Activated naive CD8-positive, alpha-beta T cell treated with anti-CD3 and anti-CD28 coated beads for 36 hours (primary cell): ENCODE measurements at regions not wholly inside any gene's neighbourhood (a gene's known extent, or its start where the extent isn't known, plus 50 kb on each side); places are given as distances from the start of the nearest gene placed in this dataset.

Source experiments
- DNase-seq: peaks from one replicate; pipeline ENCODE4 v3.0.0; 2021
- H3K27ac Mint-ChIP-seq: one replicate; pipeline ENCODE4 v1.8.0; 2022; ENCODE audit warnings: mild to moderate bottlenecking, moderate library complexity, mixed read lengths
- H3K27me3 Mint-ChIP-seq: one replicate; pipeline ENCODE4 v1.8.0; 2022; ENCODE audit warnings: mild to moderate bottlenecking, mixed read lengths
- H3K36me3 Mint-ChIP-seq: one replicate; pipeline ENCODE4 v1.8.0; 2021; ENCODE audit warnings: mild to moderate bottlenecking, mixed read lengths
- H3K4me1 Mint-ChIP-seq: one replicate; pipeline ENCODE4 v1.8.0; 2021; ENCODE audit warnings: mixed read lengths
- H3K4me3 Mint-ChIP-seq: one replicate; pipeline ENCODE4 v1.8.0; 2022; ENCODE audit warnings: mild to moderate bottlenecking, moderate library complexity, mixed read lengths
- H3K9me3 Mint-ChIP-seq: one replicate; pipeline ENCODE4 v1.8.0; 2022; ENCODE audit warnings: mixed read lengths

DNA sequence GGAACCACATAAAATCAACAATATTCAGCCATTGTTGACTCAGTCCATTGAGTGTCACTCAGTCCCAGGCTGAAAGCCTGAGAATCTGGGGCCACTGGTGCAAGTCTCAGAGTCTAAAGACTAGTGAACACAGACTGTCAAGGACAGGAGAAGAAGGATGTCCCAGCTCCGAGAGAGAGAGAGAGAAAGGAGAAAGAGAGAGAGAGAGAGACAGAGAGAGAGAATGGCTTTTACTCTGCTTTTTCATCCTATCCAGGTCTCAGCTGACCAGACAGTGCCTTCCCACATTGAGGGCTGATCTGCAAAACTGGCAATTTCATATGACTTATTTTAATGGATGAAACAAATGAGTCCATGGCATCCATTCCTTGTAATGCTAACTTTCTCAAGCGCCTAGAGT lies 984.1 kb downstream of the UQCRFS1 start:
- Mint-ChIP-seq H3K4me1 (no peaks in the 10 kb centered on the region), H3K36me3 (no peaks in the 10 kb centered on the region), H3K27ac (no peak overlapping the region), H3K9me3 (peaks cover 1% of the 10 kb centered on the region), H3K4me3 (no peak overlapping the region), H3K27me3 (no peaks in the 10 kb centered on the region)
- no peak for DNase-seq

DNA sequence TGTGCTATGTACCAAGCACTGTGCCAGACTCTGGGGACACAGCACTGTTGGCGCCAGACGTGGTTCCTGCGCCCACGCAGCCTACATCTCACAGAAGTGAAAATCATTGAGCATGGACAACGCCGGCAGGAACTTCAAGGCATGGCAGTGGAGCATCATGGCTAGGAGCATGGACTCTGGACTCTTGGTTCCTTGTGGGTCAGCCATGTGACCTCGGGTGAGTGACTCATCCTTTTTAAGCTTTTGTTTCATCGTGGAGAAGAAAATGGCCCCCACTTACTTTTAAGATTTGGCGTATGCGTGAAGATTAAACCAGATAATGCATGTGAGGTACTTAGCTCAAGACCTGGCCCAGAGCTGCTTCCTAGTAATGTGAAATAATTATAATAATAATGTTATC lies 988.5 kb downstream of the UQCRFS1 start:
- no peaks in the 10 kb centered on the region for H3K36me3 Mint-ChIP-seq
- no peak overlapping the region for H3K4me3 Mint-ChIP-seq
- peaks cover 1% of the 10 kb centered on the region for H3K9me3 Mint-ChIP-seq
- H3K27ac Mint-ChIP-seq = no peak overlapping the region
- H3K27me3 Mint-ChIP-seq = no peaks in the 10 kb centered on the region
- no peaks in the 10 kb centered on the region for H3K4me1 Mint-ChIP-seq
- no peak for DNase-seq

DNA sequence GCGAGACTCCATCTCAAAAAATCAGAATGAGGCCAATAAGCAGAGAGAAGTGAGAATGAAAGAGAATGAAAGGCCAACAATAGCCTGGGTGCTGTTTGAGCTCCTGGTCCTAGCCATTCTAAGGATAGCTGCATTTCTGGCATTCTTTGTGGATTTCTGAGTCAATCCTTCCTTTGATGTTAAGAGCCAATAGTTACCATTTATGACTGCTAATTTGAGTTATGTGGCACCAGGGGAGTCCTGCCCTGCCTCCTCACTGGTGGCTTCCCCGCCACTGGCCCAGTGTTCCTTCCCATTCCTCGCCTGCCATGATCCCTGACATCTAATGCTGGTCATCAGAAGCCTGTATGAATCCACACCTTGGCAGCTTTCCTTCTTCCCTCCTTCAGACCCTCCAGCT lies 991.2 kb downstream of the UQCRFS1 start:
- no peaks in the 10 kb centered on the region for H3K27me3 Mint-ChIP-seq
- H3K4me3 Mint-ChIP-seq = no peak overlapping the region
- H3K4me1 Mint-ChIP-seq = no peaks in the 10 kb centered on the region
- no peak overlapping the region for H3K27ac Mint-ChIP-seq
- H3K36me3 Mint-ChIP-seq = no peaks in the 10 kb centered on the region
- no peak for DNase-seq
- H3K9me3 Mint-ChIP-seq = peaks cover 1% of the 10 kb centered on the region

DNA sequence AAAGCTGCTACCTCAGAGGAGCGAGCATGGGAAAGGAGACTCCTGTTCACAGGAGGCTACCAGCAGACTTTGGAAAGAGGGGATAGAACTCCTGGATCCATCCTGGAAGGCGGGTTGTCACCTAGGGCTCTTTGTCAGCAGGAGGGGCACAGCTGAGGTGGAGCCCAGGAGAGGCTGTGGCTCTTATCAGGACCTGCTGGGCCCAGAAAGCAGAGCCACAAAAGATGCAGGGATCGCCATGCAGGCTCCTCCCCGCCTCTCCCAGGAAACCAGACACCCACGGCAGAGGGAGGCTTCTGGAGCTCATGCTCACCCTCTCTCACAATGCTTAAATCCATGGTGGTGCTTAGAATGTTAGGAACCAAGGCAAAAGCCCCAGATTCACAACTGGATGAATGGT lies 994.2 kb downstream of the UQCRFS1 start:
- Mint-ChIP-seq H3K27me3 (no peaks in the 10 kb centered on the region), H3K36me3 (no peaks in the 10 kb centered on the region), H3K27ac (no peak overlapping the region), H3K9me3 (peaks cover 8% of the 10 kb centered on the region), H3K4me3 (no peak overlapping the region), H3K4me1 (no peaks in the 10 kb centered on the region)
- DNase-seq = no peak

GRCh38 chr19:28217022-28217421 lies 995.9 kb downstream of the UQCRFS1 start:
- Mint-ChIP-seq H3K4me1 (no peaks in the 10 kb centered on the region), H3K27ac (no peak overlapping the region), H3K9me3 (peaks cover 9% of the 10 kb centered on the region), H3K27me3 (no peaks in the 10 kb centered on the region), H3K36me3 (no peaks in the 10 kb centered on the region), H3K4me3 (no peak overlapping the region)
- no peak for DNase-seq

- H3K9me3 Mint-ChIP-seq = peaks cover 12% of the 10 kb centered on the region
- no peaks in the 10 kb centered on the region for H3K27me3 Mint-ChIP-seq
- no peak overlapping the region for H3K4me3 Mint-ChIP-seq
- no peak for DNase-seq
- no peak overlapping the region for H3K27ac Mint-ChIP-seq
- H3K36me3 Mint-ChIP-seq = no peaks in the 10 kb centered on the region
- no peaks in the 10 kb centered on the region for H3K4me1 Mint-ChIP-seq
Measured at GRCh38 chr19:28213470-28214082, 999.4 kb downstream of the UQCRFS1 start.

- Mint-ChIP-seq H3K36me3 (no peaks in the 10 kb centered on the region), H3K4me3 (no peak overlapping the region), H3K27ac (no peak overlapping the region), H3K4me1 (no peaks in the 10 kb centered on the region), H3K27me3 (no peaks in the 10 kb centered on the region), H3K9me3 (peaks cover 10% of the 10 kb centered on the region)
- no peak for DNase-seq
Measured at GRCh38 chr19:28210886-28211285, 1002.1 kb downstream of the UQCRFS1 start.

GRCh38 chr19:28208745-28209144 lies 1004.2 kb downstream of the UQCRFS1 start:
- no peak overlapping the region for H3K27ac Mint-ChIP-seq
- no peaks in the 10 kb centered on the region for H3K4me1 Mint-ChIP-seq
- no peaks in the 10 kb centered on the region for H3K36me3 Mint-ChIP-seq
- DNase-seq = no peak
- no peaks in the 10 kb centered on the region for H3K27me3 Mint-ChIP-seq
- no peak overlapping the region for H3K4me3 Mint-ChIP-seq
- peaks cover 8% of the 10 kb centered on the region for H3K9me3 Mint-ChIP-seq

- no peak overlapping the region for H3K4me3 Mint-ChIP-seq
- H3K36me3 Mint-ChIP-seq = no peaks in the 10 kb centered on the region
- H3K9me3 Mint-ChIP-seq = peaks cover 8% of the 10 kb centered on the region
- H3K4me1 Mint-ChIP-seq = no peaks in the 10 kb centered on the region
- no peak for DNase-seq
- H3K27ac Mint-ChIP-seq = no peak overlapping the region
- H3K27me3 Mint-ChIP-seq = no peaks in the 10 kb centered on the region
Measured at GRCh38 chr19:28207244-28207643, 1005.7 kb downstream of the UQCRFS1 start.

- Mint-ChIP-seq H3K27me3 (no peaks in the 10 kb centered on the region), H3K4me3 (no peak overlapping the region), H3K27ac (no peak overlapping the region), H3K36me3 (no peaks in the 10 kb centered on the region), H3K9me3 (peaks cover 6% of the 10 kb centered on the region), H3K4me1 (no peaks in the 10 kb centered on the region)
- no peak for DNase-seq
Measured at GRCh38 chr19:28201462-28201943, 1011.4 kb downstream of the UQCRFS1 start.

DNA sequence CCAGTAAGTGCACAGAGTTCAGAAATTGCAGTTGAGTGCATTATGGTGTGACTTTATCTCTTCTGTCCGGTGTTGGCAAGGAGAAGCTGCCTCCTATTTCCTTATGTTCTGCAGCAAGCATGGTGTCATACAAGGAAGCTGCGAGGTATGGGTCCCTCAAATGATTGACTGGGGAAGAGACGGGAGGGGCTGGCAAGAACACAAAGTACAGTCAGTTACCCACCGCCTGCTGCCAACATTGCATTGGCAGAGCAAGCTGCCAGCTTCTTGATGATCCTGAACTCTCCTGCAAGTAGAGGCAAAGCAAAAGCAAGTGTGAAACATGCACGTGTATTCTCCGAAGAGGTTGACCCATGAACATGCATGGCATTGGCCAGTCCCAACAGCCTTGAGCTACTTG lies 1013.6 kb downstream of the UQCRFS1 start:
- H3K27me3 Mint-ChIP-seq = no peaks in the 10 kb centered on the region
- DNase-seq = no peak
- no peaks in the 10 kb centered on the region for H3K36me3 Mint-ChIP-seq
- peaks cover 6% of the 10 kb centered on the region for H3K9me3 Mint-ChIP-seq
- H3K4me1 Mint-ChIP-seq = no peaks in the 10 kb centered on the region
- H3K27ac Mint-ChIP-seq = no peak overlapping the region
- no peak overlapping the region for H3K4me3 Mint-ChIP-seq

DNA sequence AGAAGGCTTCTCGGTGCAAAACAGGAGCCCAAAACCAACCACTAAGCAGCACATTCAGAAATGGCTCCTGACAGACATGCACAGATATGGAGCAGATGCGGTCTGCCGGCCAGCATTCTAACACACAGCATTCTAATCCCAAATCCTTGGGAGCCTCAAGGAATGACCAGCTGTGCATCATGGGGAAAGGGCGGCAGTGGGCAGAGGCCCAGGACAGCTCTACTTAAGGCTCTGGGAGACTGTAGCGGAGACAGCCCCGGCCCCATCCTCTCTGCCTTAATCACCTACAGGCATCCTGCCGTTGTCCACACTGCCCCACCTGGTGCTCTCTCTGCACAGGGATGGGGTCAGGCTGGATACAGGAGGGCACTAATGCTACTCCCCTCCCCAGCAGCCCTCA lies 1016.0 kb downstream of the UQCRFS1 start:
- Mint-ChIP-seq H3K4me1 (no peaks in the 10 kb centered on the region), H3K27ac (no peak overlapping the region), H3K27me3 (no peaks in the 10 kb centered on the region), H3K36me3 (no peaks in the 10 kb centered on the region), H3K9me3 (peaks cover 3% of the 10 kb centered on the region), H3K4me3 (no peak overlapping the region)
- no peak for DNase-seq

DNA sequence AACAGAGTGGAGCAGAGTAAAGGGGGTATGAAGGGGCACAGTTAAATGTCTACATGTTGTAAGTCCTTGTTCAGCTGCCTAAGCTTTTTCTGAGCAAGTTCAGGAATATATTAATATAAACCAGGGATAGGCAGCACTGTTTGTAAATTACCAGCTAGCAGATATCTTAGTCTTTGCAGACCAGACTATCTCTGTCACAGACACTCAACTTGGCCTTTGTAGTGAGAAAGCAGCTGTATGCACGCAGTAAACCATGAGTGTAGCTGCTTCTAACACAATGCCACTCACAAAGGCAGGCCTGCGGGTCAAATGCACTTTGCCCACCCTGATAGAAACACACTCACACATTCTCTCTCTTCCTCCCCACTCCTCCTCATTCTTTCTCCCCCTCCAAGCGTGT lies 1016.9 kb downstream of the UQCRFS1 start:
- no peak for DNase-seq
- Mint-ChIP-seq H3K27ac (no peak overlapping the region), H3K36me3 (no peaks in the 10 kb centered on the region), H3K4me1 (no peaks in the 10 kb centered on the region), H3K4me3 (no peak overlapping the region), H3K9me3 (no peaks in the 10 kb centered on the region), H3K27me3 (no peaks in the 10 kb centered on the region)

DNA sequence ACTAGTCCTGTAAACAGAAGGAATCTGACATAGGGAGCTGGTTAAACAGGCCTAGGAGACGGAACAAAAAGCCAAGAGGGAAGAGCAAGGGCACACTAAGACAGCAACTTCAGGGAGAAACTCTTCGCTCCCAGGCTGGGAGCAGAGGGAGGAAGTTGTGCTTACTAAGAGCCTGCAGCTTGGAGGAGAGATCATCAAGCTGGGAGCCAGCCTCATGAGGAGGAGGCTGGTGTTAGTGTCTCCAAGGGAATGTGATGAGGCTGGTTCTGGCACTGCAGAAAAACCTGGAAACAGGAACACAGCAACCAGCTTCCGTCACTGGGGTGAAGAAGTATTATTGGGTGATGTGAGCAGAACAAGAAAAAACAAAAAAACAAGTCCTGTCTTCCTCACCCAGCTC lies 1027.3 kb downstream of the UQCRFS1 start:
- no peak overlapping the region for H3K27ac Mint-ChIP-seq
- DNase-seq = no peak
- H3K4me1 Mint-ChIP-seq = no peaks in the 10 kb centered on the region
- no peaks in the 10 kb centered on the region for H3K36me3 Mint-ChIP-seq
- peaks cover 5% of the 10 kb centered on the region for H3K9me3 Mint-ChIP-seq
- H3K27me3 Mint-ChIP-seq = no peaks in the 10 kb centered on the region
- H3K4me3 Mint-ChIP-seq = no peak overlapping the region

DNA sequence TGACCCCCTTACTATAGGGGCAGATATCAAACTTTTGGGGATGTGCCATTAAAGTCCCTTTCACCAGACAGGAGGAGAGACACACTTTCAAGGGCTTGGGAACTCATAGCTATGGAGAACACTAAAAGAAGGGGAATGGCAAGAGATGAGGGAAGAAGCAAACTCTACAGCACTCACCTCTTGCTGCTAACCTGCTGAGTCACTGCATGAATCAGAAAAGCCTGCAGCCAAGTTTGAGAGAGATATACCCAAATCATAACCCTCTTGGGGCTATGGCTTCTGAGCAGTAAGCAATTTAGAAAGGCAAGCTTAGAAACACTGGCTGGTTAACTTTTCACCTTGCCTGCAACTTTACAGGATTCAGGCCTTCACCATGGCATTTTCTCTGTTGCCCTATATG lies 1028.0 kb downstream of the UQCRFS1 start:
- H3K4me3 Mint-ChIP-seq = no peak overlapping the region
- no peaks in the 10 kb centered on the region for H3K4me1 Mint-ChIP-seq
- H3K36me3 Mint-ChIP-seq = no peaks in the 10 kb centered on the region
- H3K27ac Mint-ChIP-seq = no peak overlapping the region
- peaks cover 5% of the 10 kb centered on the region for H3K9me3 Mint-ChIP-seq
- H3K27me3 Mint-ChIP-seq = no peaks in the 10 kb centered on the region
- no peak for DNase-seq

- no peak overlapping the region for H3K4me3 Mint-ChIP-seq
- no peaks in the 10 kb centered on the region for H3K4me1 Mint-ChIP-seq
- H3K36me3 Mint-ChIP-seq = no peaks in the 10 kb centered on the region
- no peak overlapping the region for H3K27ac Mint-ChIP-seq
- DNase-seq = no peak
- no peaks in the 10 kb centered on the region for H3K27me3 Mint-ChIP-seq
- H3K9me3 Mint-ChIP-seq = peaks cover 18% of the 10 kb centered on the region
Measured at GRCh38 chr19:28176193-28176592, 1036.8 kb downstream of the UQCRFS1 start.
